Activated CD8-positive, alpha-beta memory T cell treated with anti-CD3 and anti-CD28 coated beads, Interleukin-2, amount 50 U/mL, for 4 hours (primary cell): ENCODE measurements at regions not wholly inside any gene's neighbourhood (a gene's known extent, or its start where the extent isn't known, plus 50 kb on each side); places are given as distances from the start of the nearest gene placed in this dataset.

Experiments used
- DNase-seq: peaks from one replicate; pipeline ENCODE4 v3.0.0-alpha.2; 2020

DNA sequence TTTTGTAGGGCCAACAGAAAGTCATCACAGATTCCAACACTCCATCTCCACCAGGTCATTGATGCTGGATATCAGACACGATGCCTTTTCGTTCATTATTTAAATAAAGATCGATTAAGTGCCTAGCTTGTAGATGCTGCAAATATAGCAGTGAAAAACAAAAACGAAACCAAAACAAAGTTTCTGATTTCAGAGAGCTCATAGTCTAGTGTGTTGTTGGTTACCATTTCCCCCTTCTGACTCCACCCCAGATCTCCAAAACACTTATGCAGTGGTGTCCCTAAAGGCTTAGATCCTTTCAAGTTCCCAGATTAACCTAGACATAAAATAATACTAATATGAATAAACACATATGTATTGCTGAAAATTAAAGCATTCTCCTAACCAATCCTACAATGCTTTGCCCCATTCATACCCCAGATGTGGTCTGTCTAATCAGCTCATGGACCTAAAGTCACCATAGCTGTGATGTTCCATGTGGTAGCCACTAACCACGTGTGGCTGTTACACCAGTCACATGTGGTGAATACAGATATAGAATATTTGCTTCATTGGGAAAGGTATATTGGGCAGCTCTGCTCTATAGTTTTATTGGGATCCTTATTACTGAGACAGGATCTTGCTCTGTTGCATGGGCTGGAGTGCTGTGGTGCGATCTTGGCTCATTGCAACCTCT is 787.2 kb downstream of the TDRD15 start:
- no peak for DNase-seq

DNA sequence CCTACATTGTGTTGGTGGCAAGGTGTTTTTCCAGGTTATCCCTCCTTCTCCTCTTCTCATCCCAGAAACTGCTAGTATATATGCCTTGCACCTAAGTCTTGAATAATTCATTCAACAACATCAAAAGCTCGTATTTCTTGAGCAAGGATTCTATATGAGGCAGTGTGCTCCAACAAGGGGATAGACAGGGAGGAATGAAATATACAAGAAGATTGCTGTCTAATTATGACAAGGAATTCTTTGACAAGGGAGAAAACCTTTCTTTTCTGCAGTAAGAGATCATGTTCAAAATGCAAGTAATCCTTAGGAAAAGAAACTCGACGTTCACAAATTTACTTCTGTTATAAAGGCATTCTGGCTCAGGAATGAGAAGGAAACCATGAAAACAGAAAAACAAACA is 788.6 kb downstream of the TDRD15 start:
- no peak for DNase-seq

DNA sequence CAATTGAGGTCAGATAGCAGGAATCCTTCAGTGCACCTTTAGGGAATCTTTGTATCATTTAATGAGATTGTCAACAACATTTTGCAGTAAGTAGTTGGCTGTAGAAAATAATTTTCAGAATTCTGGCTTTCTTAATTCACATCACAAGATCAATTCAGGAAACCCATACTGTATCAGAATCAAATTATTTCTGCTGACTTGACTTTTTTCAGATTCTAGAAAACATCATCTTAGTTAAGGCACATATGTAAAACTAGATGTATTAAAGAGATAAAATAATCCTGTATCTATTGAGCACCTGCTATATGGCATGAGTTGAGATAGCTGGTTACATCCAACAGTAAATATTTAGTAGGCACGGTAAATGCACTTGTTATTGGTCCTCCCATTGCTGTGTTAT is 791.4 kb downstream of the TDRD15 start:
- no peak for DNase-seq

DNA sequence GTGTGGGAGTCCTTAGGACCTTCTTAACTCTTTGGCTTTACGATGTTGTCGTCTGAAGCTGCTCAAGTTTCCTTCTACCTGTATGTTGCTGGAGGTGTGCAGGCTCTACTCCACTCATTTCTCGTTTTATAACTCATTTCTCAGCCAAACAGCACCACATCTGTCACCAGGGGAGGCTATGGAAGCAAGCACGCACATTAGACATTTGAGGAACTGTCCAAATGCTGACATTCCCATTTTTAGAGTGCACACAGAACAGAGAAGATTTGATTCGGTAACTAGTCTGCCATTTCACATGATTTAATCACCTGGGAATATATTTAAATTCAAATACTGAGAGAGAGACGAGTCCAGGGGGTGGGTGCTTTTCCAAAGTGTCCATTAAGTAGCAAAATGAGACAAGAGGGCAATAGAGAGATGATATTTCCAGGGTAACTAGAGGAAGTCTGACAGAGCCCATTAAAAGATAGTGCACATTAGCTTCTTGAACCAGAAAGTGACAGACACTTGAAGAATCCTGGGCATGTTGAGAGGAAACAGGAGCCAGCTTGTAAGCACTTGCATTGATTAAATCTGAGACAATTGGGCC is 793.3 kb downstream of the TDRD15 start:
- no peak for DNase-seq

DNA sequence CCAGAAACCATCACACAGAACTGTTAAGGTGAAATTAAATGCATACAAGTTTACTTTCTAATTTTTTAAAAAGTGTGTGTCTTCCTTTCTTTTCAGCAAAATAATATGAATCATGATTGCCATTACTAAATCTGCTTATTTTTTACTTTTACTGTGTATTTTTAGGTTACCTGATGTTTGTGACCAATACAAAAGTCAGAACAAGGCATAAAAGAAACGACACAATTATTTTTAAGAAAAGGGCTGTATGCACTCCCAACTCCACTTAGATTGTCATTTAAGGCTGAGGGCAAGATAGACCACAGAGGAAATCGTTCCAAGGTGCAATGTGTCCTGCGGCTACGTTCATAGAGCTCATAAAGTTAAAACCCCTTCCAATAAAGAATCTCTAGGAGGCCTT is 797.0 kb downstream of the TDRD15 start:
- no peak for DNase-seq

DNA sequence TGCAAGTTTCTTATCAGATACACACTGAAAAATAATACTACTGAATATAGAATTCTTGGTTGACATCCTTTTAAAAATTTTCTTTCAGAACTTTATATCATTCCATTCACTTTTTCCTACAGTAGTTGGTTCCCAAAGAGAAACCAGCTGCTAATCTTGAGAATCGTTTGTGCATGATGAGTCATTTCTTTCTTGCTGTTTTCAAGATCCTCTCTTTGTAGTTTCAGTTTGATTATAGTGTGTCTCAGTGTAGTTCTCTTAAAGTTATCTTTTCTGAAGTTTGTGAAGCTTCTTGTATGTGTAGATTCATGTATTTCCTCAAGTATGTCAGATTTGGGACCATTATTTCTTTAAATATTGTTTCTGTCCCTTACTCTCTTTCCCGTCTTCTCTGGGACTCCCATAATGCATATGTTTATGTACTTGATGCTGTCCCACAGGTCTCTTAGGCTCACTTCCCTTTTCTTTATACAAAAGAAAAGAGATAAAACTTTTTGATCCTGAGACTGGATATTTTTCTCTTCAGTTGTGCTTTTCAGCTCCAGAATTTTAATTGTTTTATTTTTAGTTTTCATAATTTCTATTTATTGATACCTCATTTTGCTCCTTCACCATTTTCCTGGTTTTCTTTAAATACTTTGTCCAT is 801.0 kb downstream of the TDRD15 start:
- no peak for DNase-seq

DNA sequence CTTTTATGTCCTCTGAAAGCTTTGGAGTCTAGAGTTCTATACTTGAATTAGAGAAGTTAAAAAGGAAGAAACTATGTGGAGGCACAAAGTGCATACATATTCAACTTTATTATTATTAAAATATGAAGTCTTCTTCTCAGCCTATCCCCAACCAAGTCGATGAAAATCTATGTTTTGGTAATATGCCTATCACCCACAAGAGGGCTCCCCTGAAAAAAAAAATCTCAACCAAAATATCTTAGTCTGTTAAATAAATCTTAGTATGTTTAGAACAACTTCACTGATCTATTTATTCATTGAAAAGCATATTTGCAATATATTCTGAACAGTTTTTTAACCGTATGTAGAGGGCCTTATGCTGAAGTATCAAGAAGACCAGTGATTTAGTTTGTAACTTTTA is 804.5 kb downstream of the TDRD15 start:
- DNase-seq: no peak

DNA sequence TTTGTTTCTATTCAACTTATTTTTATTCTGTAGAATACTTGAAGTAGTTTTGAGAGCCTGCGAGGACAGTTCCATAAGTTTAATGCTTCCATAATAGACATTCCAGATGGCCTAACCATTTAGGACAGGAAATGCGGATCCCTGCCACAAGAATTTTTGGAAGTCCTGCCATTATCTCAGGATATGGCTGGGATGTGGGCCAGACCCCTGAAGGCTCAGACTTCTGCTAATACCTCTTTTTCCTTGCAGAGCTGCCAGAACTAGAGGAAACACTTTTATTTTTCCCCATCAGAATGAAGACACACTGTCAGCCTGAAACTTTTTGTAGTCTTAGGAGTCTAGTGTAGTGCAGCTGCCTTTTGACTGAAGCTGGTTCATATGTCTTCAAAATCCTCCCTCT is 806.5 kb downstream of the TDRD15 start:
- DNase-seq: no peak

DNA sequence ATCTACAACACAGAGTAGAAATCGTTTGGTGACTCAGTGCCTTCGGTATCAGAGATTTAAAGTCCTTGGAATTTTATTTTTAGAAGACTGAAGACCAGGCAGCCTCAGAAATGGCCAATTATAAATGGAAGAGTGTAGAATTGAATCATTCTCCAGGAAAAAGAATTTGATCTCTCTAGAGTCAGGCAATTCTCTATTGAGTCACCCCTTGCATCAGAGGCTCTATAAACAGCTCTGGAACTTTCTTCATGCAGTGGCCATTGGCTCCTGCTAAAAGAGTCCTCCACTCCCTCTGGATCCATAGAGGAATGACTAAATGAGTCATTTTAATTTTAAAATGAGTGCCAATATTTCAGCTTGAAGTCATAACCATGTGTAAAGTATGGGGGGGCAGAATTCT is 816.2 kb downstream of the TDRD15 start:
- DNase-seq: no peak

DNA sequence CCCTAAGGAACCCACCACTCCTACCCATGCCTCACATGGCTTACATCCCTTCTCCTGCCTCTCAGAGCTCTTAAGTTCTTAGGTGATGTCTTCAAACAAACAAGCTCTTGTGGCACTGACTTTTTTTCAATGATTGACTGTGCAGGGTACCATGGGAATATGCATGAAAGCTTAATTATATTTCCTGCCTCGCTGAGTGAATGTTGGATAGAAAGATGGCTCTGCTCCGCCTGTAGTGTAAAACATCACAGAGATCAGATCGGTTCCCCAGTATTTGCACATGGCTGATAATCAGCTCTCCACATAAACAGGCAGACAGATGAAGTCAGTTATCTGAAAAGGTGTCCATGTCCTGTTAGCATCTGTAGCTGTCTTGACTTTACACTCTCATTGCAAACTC is 820.8 kb downstream of the TDRD15 start:
- DNase-seq: no peak

DNA sequence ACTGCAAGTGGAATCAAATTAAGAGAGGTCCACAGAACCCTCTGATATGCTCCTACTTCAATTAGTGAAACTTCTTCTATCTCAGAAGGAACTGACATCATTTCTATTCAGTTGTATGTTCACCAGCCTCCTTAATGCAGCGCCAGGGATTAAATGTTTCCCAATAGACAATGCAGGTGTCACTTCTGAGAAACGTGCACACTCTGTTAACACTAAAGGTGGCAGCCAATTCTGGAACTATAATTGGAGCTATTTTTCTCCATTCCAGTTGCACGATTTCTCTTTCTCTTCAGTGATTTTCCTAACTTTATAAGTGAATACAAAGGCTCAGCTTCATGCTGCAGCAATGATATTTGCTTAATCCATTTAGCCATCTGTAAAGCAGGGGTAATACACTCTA is 821.9 kb downstream of the TDRD15 start:
- no peak for DNase-seq

DNA sequence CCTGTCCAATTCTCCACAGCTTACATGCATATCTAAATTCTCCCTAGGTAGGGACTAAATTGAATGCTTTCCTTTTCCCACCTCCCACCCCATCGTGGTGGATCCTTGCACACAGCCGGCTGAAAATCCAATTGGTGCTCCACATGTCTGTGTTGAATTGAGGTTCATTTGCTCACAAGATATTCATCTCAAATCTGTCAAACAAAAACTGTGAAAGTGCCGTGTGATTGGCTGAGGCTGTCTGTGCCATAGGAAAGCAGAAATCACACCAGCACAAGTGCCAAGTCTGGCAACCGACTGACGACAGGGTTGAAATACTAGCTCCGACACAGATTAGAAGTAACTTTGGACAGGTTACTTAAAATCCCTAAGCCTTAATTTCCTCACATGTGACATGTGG is 823.3 kb downstream of the TDRD15 start:
- DNase-seq: no peak

DNA sequence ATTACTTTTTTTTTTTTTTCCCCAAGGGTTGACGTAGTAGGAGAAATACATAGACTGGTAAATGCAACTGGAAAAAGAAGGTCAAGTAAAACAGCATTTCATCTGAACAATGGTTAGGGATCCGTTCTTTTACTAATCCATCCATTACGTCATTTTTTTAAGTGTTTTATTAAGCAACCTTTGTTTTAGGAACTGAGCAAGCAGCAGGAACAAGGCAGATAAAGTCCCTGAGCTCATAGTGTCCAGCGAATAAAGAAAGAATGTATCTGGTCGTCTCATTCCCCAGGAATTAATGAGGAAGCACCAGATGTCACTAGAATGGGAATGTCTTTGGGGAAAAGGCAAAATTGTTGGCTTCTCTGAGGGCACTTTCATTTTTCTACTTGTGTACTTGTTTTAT is 842.4 kb downstream of the TDRD15 start:
- no peak for DNase-seq

DNA sequence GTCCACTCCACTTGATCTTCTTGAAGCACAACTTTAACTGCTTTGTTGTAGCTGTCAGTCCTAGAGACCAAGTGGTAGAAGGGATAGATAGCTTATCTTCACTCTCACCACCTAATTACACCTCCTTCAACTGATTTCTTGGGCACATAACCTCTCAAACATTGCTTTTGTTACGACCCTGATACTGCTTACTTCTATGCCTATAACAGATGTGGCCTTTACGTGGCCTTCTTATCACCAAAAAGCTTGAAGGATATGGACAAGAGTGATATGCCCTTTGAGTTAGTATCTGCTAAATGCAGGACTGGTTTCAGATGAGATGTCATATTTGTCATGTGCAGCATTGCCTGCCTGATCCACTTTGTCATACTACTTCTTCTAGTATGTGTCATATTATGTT is 847.2 kb downstream of the TDRD15 start:
- no peak for DNase-seq

DNA sequence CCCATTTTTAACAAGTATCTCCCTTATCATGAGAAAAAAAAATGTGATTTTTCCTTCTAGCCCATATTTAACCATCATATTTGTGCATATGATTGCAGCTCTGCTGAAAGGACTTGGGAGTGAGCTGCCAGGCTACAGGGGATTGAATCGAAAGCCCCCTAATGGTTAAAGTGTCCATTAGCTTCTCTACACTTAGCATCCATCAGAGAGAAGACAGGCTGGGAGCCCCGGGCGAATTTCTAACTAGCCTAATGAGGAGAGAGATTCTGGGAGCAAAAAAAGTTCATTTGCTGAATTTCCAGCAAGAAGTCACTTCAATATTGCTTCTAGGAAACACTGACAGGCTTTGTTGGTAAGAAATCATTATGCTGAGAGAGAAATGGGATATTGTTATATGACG is 848.8 kb downstream of the TDRD15 start:
- no peak for DNase-seq

DNA sequence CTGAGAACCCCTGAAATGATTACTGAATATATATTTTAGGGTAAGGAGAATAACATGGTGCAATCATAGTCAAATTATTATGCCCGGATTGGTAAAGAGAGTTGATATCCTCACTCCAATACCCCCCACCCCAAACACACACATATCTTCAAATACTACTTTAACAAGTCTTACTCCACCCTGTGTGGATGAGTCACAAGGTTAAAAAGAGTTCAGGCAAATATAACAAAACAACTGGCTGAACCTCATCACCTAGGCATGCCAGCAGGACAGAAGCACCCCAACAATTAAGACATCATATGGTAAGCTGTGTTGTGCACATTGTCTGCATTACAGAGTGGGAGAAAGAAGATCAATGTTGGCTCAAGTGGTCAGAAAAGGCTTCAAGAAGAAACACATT is 857.4 kb downstream of the TDRD15 start:
- DNase-seq: no peak

DNA sequence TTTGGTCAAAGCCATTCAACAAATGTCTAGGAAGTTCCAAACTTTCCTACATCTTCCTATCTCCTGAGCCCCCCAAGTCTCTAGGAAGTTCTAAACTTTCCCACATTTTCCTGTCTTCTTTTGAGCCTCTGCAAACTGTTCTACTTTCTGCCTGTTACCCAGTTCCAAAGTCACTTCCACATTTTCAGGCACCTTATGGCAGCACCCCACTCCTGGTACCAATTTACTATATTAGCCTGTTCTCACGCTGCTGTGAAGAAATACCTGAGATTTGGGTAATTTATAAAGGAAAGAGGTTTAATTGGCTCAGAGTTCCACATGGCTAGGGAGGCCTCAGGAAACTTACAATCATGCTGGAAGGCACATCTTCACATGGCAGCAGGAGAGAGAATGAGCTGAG is 869.2 kb downstream of the TDRD15 start:
- DNase-seq: no peak

DNA sequence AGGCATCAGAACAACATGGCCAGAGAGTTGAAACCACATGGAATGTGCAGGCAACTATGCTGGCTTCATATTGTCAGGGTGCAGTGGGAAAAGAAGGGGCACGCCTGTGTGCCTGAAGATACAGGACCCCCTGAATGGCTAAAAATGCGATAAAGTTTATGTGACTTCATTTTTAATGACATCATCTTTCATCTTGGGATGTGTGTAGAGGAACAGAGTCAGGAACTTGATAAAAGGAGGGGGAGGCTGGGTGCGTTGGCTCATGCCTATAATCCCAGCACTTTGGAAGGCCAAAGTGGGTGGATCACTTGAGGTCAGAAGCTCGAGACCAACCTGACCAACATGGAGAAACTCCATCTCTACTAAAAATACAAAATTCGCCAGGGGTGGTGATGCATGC is 872.6 kb downstream of the TDRD15 start:
- no peak for DNase-seq

DNA sequence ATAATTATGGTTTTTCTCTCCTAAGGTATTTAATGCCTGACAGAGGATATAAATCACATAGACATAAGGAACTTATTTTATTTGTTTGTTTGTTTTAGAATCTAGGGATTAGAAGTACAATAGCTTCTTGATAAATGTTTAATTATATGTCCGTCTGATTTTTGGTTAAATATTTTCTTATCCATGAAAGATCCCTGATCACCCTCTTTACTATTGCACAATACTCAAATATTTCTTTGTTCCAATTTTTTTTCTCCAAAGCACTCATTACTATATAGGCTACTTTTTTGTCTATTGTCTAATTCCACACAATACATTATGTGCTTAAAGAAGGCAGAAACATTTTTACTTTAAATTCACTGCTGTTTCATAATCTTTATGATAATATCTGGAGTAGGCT is 875.8 kb downstream of the TDRD15 start:
- no peak for DNase-seq

DNA sequence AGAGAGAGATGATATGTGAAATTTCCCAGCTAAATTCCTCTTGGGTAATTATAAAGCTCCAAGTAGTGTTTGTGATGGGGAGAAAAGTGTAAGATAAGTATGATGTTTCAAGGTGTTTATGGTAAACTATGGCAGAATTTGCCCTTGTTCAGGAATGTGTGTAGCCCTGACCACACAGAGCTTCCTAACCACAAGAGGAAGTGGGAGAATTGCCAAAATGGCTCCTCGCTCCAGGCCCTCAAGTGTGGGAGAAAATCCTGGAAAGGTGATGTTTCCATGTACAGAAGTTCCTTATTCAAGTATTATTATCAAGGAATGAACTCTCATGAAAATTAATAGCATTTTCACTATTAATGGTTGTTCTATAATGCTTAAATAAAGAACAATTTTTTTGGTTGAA is 878.3 kb downstream of the TDRD15 start:
- no peak for DNase-seq

DNA sequence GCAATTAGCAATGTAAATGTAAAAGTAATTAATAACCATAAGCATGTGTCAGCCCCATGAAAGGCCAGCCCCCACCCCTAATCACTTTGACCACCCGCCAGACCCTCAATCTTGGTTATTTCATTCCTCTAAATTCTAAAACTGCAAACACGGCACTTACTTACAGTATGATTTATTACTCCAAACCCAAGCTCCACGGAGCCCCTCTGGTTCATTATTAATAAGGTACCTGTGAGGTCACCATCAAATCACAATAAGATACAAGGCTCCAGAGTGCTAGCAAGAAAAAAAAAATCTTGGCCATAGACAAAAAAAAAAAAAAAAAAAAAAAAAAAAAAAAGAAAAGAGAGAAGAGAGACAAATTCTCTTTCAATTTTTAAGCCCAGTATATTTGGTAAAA is 879.5 kb downstream of the TDRD15 start:
- no peak for DNase-seq

DNA sequence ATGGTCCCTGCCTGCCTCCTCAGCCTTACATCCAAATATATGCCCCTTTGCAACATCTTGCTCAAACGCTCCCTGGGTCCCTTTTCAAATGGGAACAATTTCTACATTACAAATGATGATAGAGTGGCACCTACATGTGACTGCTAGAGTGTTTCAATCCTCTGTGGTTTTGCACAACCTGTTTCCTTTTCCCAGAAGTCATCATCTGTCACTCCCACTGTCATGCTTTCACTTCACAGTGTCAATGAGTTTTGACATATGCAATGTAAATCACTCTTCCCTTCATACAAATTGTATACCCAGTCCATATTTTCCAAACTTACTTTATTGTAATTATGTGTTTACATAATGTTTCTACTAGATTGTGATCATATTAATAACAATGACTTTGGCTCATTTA is 887.3 kb downstream of the TDRD15 start:
- no peak for DNase-seq

DNA sequence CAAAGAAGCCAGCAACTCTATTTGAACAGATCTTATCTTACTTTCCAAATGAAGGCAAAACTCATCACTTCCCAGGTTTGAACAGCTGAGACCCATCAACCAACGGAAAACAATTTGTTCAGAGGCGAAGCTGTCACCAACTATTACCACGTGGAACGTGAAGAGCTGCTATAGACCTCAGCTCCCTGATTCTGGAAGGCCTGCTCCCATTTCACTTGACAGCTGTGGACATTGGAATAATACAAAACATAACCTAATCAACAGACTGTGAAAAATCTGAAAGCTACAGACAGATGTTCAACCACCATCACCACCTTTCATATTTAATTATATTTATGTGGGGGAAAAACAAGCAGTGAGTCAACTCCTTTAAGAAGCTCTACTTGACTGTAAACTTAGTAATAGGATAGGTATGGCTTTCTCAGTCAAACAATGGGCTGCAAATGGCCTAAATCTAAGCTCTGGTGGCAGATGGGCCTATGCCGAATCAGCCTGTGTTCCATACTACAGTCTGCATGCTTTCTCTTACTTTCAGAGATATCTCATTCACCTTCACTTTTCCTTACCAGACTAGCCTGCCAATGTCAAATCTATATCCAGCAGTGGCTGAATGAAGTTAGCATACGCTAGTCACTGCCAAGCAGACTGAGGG is 896.4 kb downstream of the TDRD15 start:
- DNase-seq: no peak

DNA sequence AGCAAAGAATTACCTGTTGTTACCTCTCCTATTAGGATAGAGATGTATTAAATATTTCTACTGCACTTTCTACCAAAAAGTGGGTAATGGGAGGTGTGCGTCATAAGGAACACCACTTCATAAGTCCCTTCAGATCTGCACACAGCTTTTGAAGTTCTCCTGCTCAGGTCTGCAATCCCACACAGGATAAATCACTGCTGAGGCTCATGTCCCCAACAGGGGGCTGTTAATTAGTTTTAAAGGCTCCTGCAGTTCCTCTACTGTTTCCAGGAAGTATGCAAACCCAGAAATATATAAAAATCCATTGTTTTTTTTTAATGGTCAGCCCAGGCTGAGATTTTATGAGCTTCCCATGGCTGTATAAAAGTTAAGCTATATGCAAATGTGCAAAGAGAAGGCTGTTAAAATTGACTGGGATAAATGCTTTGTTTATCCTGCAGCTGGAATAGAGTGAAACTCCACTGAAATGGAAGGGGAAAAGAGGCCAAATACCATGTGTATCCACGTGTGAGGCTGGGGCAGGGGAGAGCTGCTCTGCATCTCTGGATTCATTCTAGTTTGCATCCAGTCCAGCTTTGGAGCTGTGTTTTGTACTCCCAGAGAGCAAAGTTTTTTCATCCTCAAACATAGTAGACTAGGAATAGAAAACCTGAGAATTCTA is 903.7 kb downstream of the TDRD15 start:
- no peak for DNase-seq
